ENCODE measurements at regions not wholly inside any gene's neighbourhood (a gene's known extent, or its start where the extent isn't known, plus 50 kb on each side); places are given as distances from the start of the nearest gene placed in this dataset.
"Not testable (repeated sequence)": the region's sequence is repeated elsewhere in the genome, so short reads cannot be mapped to it uniquely, and the experiment has no call there.

DNA sequence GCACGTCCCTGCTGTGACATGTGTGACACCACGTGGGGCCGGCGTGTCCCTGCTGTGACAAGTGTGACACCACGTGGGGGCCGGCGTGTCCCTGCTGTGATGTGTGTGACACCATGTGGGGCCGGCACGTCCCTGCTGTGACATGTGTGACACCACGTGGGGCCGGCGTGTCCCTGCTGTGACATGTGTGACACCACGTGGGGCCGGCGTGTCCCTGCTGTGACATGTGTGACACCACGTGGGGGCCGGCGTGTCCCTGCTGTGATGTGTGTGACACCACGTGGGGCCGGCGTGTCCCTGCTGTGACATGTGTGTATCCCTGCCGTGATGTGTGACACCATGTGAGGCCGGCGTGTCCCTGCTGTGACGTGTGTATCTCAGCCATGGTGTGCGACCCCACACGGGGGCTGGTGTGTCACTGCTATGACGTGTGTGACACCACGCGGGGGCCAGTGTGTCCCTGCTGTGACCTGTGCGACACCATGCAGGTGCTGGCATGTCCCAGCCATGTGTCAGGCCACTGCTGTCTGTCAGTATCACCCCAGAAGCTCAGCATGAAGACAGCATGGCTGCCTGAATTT is 401.7 kb downstream of the SMOC2 start:
- POLR2A ChIA-PET: not testable (repeated sequence)

DNA sequence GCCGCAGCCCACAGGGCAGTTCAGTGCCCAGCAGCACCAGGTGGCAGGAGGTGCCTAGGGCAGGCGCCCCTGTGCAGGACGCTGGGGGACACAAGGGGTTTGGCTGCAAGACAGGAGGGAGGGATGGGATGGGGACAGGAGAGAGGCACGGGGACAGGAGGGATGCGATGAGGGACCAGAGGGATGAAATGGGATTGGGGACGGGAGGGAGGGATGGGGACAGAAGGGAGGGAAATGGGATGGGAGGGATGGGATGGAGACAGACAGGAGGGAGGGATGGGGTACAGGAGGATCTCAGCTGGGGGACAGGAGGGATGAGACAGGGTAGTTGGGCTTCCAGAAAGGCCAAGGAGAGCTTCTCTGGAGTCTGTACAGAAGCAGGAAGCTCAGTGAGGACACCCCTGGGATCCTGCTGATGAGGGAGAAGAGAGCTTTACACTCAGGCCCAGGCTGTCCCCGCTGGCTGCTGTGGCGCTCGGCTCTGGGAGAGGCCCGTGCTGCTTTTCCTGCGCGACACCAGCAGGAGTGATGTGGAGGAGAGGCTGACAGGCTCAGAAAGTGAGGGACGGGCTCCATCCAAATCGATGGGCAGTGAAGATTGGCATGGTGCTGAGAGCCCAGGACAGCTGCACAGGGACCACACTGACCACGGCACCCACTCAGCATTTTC is 400.8 kb downstream of the SMOC2 start:
- ChIA-PET CTCF (no interaction called here), POLR2A (no interaction called here)

More for the DNA sequence above, 401.7 kb downstream of the SMOC2 start:
- CTCF ChIA-PET: not testable (repeated sequence)

DNA sequence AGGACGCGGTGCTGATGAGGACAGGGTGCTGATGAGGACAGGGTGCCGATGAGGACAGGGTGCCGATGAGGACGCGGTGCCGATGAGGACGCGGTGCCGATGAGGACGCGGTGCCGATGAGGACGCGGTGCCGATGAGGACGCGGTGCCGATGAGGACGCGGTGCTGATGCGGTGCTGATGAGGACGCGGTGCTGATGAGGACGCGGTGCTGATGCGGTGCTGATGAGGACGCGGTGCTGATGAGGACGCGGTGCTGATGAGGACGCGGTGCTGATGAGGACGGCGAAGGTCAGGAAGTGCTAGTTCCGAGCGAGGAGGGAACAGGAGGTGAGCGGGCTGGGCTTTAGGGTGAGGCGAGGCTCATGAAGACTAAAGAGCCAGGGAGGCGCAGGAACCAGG is 399.9 kb downstream of the SMOC2 start:
- CTCF ChIA-PET, POLR2A ChIA-PET: not testable (repeated sequence)

DNA sequence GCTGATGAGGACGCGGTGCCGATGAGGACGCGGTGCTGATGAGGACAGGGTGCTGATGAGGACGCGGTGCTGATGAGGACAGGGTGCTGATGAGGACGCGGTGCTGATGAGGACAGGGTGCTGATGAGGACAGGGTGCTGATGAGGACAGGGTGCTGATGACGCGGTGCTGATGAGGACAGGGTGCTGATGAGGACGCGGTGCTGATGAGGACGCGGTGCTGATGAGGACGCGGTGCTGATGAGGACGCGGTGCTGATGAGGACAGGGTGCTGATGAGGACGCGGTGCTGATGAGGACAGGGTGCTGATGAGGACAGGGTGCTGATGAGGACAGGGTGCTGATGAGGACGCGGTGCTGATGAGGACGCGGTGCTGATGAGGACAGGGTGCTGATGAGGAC is 399.3 kb downstream of the SMOC2 start:
- CTCF ChIA-PET, POLR2A ChIA-PET: not testable (repeated sequence)

DNA sequence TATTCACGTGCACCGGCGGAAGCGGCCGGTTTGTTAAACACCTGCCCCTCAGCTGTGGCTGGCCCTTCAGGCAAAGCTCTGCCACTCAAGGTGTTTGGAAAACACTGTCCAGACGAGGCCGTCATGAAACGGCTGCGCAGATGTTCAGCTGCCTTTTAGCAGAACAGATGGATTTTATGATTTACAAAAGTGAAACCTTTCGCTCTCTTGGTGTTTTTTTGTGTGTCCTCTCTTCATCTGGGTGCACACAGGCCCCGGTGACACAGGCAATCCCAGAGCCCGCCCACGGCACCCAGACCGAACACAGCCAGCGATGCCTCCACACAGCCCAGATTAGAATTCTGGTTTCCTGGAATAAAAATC is 397.0 kb downstream of the SMOC2 start:
- ChIA-PET POLR2A (no interaction called here), CTCF (no interaction called here)

DNA sequence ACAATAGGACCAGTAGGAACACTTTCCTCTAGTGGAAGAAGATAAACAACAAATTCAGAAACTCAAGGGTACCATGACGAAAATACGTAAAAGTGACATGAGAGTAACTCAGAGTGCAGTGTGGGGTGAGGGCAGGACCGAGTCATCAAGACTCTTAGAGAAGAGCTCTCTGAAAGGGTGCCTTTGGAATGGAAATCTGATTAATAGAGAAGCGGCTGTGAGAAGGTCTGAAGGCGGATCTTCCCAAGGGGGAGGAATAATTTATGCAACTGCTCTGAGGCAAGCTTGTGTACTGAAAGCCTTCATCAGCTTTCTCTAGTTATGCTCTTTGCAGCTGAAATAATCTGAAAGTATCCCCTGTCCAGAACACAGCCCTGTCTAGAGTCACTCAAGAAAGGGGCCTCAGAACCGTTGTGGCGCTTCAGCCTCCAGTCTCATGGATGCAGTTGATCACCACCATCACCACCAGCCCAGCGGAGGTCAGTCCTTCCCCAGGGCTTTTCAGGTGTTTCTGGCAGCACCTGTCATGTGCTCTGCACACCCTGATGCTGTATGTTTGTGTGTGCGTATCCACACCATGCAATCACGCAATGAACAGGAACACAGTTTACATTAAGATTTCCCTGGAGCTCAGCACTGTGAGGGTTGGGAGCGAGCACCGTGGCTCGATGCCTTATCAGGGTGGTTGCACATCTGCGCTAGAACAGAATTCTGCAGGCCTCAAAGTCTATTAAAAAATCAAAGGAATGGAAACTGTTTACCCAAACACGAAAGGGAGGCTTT is 396.5 kb downstream of the SMOC2 start:
- CTCF ChIA-PET: no interaction called here
- POLR2A ChIA-PET: no interaction called here

DNA sequence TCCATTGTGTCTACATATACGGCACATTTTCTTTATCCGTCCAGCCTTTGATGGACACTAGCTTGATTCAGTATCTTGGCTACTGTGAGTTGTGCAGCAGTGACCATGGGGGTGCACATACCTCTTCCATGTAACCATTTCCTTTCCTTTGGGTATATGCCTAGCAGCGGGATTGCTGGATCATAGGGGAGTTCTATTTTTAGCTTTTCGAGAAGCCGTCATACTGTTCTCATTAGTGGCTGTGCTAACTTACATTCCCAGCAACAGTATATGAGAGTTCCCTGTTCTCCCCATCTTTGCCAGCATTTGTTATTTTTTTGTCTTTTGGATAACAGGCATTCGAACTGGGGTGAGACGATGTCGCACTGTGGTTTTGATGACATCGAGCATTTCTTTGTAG is 395.0 kb downstream of the SMOC2 start:
- ChIA-PET CTCF (no interaction called here), POLR2A (no interaction called here)

DNA sequence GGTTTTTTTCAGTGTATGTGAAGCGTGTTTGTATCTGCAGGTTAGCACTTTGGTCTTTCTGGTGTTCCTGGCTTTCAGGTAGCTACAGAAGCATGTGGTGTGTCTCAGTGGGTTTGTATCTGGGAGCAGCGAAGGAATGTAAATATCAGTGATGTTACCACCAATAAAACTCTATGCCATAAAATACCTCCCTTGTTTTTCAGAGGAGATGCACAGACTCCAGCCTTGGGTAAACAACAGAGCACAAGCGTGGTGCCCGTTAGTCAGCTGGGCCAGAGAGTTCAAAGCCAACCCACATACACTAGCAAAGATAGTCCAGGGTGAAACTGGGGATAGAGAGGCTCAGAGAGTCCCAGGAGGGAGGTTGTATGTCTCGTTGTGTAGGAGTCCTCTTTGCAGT is 393.8 kb downstream of the SMOC2 start:
- POLR2A ChIA-PET: no interaction called here
- CTCF ChIA-PET: no interaction called here

DNA sequence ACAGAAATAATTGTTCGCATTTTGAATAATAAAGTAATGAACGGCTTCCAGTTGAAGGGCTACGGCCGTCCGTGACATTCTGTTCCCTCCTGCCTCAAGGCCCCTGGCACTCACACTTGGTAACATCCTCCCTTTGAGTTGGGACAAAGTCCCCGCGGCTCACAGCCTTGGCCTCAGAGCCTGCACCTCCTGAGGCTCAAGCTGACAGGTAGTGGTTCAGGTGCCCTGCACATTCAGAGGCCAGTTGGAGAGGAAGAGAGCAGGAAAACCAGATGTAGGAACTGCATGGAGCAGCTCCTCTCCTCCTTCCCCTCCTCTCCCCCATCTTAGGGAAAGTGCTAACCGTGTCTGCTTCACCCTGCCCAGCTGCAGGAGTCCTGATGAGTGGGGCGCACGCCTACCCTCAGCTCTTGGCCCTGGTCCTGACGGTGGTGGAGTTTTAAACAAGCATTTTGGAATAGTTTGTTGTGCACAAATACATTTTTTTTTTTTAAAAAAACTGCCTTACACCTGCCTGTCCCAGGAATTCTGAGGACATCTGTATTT is 393.1 kb downstream of the SMOC2 start:
- CTCF ChIA-PET: no interaction called here
- POLR2A ChIA-PET: no interaction called here

DNA sequence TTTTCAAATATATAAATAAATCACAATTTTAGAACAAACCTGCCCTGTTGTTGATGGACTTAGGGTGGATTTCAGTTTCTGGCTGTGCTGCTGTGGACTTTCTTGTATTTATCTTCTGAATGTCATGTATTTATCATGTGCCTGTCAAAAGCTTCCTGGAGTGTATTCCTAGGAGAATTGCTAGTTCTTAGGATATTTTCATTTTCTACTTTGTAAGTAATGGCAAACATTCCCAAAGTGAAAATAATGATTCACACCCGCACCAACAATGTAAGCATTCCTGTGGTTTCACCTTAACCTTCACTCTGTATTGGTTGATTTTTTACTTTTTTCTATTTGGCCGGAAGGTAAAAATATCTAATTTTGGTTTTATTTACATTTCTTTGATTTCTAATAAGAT is 387.8 kb downstream of the SMOC2 start:
- ChIA-PET CTCF (no interaction called here), POLR2A (no interaction called here)

DNA sequence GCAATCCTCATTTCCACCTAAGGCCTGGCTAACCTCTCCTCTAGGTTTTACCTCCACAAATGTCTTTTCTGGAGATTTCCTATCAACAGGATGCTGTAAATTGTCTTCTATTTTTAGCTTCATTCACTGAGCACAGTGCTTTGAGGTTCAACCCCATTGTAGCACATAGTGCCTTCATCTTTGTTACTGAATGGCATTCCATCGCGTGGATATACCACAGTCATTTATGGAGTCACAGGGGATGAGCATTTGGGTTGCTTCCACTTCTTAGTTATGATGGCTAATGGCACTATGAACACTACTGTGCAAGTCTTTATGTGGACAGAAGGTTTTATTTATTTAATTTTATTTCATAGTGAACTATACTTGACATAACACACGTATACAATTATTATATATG is 387.1 kb downstream of the SMOC2 start:
- POLR2A ChIA-PET: no interaction called here
- CTCF ChIA-PET: no interaction called here

DNA sequence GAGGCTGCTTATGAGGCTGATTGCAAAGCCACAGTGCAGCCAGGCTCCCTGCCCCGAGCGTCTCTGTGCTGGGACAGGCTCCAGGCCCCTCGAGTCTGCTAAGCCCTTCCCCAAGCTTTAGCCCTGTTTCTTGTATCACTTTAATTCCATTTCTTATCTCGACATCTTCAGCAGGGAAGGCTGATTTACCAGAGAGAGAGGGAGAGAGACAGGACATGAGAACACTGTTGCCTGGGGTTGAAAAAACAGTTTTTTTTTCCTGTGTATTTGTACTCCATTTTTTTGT is 386.5 kb downstream of the SMOC2 start:
- POLR2A ChIA-PET: no interaction called here

DNA sequence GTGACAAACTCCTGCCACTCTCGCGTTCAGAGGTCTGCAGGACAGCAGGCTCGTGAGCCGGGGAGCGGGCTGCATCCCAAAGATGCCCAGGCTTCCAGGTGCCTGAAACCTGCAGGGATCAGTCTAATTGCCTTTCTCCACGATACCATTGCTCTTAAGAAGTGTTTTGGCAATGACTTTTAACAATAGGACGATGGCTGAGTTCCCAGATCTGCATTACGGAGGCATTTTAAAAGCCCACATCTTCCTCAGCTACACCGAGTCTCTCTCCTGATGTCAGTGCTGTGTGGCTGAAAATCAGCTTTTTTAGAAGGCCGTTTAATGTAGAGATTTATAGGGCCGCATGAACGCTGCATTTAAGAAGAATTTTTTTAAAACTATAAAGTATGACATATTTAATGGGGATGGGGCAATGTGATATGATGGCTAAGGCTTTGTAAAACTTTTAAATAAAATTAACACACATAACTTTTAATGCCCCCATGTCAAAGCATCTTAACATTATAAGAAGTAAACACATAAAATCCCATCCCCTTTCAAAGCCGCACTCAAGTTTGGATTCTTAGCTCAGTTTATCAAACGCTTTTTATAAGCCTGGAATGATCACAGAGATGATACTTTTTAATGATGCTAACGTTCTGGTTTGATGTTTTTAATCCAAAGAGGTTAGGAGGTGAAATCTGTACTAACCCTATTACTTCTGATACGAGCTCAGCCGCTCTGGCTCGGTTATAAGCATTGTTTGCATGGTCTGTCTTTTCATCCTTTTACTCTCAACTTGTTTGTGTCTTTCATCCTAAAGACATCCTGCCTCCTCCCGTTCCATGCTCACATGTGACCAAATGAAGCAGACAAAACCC is 386.0 kb downstream of the SMOC2 start:
- CTCF ChIA-PET: no interaction called here
- POLR2A ChIA-PET: no interaction called here

More for the DNA sequence above, 386.5 kb downstream of the SMOC2 start:
- CTCF ChIA-PET: no interaction called here

DNA sequence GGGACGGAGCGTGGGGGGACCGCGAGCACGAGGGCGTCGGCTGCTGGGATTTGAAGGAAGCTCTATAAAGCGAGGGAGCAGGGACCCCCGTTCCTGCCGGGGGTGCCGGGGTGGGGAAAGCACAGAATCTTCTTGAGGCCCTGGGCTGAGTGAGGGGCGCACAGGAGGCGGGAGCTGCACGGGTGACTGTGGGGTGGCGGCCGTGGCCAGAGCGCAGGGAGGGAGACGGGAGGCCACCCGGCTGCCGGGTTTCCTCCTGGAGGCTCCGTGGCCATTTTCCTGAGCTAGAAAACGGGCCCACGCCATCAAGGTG is 385.1 kb downstream of the SMOC2 start:
- POLR2A ChIA-PET: no interaction called here

DNA sequence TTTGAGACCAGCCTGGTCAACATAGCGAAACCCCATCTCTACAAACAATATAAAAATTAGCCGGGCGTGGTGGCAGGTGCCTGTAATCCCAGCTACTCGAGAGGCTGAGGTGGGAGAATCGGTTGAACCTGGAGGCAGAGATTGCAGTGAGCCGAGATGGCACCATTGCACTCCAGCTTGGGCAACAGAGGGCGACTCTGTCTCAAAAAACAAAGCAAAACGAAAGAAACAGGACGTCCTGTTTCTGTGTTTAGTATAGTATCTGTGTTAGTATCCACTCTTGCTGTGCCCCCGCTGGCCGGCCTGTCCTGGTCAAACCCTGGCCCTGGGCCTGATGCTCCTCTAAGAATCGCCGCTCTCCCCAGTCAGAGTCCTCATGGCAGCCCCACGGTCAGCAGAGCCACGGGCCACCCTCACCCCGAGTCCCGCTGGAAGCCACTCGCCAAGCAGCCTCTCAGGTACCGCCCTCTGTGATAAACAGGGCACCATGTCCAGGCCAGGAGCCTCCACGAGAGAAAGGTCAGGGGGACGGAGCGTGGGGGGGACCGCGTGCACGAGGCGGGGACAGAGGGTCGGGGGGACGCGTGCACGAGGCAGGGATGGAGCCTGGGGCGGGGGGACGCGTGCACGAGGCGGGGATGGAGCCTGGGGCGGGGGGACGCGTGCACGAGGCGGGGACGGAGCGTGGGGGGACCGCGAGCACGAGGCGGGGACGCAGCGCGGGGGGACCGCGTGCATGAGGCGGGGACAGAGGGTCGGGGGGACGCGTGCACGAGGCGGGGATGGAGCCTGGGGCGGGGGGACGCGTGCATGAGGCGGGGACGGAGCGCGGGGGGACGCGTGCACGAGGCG is 384.5 kb downstream of the SMOC2 start:
- ChIA-PET POLR2A (no interaction called here), CTCF (no interaction called here)

More for the DNA sequence above, 385.1 kb downstream of the SMOC2 start:
- CTCF ChIA-PET: no interaction called here

DNA sequence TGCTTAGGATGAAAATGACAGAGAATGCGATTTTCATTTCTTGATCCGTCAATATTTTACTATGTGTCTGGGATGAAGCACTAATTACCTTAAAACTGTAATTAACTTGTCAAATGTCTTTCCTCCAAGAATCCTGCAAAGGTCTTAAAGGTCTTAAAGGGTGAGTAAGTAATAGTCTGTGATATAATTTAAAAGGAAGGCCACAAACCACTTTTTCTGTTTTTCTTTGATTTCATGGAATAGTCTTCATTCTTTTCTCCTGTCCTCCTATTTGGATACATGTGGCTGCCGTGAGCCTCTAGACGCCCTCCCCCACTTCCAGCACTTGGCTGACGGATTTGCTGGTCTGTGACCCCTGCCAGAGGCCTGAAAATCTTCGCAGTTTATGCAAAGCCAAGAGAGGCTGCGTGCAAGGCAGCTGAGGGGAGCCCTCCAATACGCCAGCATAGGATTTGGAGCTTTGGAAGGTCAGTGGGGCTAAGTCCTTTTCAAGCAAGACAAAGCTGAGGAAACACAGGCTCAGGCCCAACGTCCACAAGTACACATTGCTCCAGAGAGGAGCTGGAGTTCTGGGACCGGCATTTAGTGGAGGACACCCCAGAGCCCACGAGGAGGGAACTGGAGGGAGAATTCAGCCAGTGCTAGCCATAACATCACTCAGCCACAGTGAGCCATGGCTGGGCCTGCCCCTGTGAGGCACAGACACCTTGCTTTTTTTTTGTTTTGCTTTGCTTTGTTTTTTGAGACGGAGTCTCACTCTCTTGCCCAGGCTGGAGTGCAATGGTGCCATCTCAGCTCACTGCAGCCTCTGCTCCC is 382.6 kb downstream of the SMOC2 start:
- ChIA-PET POLR2A (no interaction called here), CTCF (no interaction called here)

DNA sequence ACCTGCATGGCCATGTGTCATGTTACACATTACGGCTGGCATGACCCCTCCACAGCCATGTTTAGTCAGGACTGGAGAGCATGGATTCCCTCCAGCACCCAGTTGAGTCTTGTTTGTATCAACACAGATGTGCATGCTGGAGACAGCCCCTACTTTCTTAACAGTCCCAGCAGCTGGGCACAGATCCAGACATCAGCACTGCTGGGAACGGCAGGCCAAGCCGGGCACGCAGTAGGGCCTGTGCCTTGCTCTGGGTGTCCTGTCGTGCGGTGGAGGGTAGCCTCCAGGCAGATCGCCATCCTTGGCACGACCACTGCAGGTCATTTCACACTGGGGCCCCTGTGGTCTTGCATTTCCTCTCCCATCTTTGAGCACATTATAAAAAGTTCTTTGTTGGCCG is 381.4 kb downstream of the SMOC2 start:
- ChIA-PET POLR2A (no interaction called here), CTCF (interaction anchor here (0.7 kb wide), 1 partner anchor 8 kb away, joined by 3 read pairs; no protein-coding TSS in a partner anchor)

DNA sequence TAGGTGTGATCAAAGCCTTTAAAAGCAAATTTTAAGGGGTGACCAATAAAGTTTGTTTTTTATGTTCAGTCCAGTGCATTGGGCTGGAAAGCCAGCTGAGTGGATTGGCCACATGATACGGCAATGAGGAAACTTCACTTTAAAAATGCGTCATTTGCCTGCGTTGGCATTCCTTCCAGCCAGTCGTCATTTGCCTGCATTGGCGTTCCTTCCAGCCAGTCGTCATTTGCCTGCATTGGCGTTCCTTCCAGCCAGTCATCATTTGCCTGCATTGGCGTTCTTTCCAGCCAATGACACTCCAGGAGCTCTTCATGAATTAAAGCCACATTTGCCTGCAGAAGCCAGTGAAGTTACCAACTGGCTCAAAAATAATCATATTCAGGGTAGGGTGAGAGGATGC is 378.6 kb downstream of the SMOC2 start:
- POLR2A ChIA-PET: no interaction called here
- CTCF ChIA-PET: no interaction called here

DNA sequence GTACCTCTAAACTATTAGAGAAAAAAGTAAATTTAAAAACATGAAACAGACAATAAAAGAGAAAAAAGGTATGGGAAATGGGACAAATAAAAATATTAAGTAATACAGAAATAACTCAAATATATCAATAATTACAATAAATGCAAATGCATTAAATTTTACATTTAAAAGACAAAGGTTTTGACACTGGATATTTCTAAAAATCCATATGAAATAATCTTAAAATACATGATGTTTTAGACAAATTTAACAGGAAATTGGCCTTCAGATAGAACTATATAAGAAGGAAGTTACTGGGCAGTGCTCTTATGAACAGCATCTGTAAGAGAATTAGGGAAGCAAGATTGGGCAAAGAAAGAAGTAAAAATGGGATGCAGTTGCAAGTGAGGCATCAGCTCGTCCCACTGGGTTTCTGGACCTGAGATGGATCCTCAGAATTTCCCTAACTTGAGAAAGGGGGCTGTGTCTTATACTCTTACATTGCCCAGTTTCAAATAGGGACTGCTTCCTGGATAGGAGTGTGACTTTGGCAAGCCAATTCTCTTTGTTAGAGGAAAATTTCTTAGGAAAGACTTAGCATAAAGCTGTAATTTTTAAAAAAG is 376.7 kb downstream of the SMOC2 start:
- CTCF ChIA-PET: no interaction called here
- POLR2A ChIA-PET: no interaction called here

Data from activated CD8-positive, alpha-beta memory T cell treated with anti-CD3 and anti-CD28 coated beads for 36 hours (primary cell).